GM10266 (cell line): ENCODE measurements at regions not wholly inside any gene's neighbourhood (a gene's known extent, or its start where the extent isn't known, plus 50 kb on each side); places are given as distances from the start of the nearest gene placed in this dataset.

Source experiments
- DNase-seq: peaks from one replicate; pipeline ENCODE4 v3.0.0; 2012; ENCODE audit errors: extremely low spot score
- TF ChIP-seq, protein P1 (sequence below): IDR thresholded peaks from 2 replicates; pipeline ENCODE4 v1.5.1; 2012; ENCODE audit warnings: mild to moderate bottlenecking, low read depth; ENCODE audit not compliant: control insufficient read depth, insufficient read depth; ENCODE audit errors: missing control alignments

DNA sequence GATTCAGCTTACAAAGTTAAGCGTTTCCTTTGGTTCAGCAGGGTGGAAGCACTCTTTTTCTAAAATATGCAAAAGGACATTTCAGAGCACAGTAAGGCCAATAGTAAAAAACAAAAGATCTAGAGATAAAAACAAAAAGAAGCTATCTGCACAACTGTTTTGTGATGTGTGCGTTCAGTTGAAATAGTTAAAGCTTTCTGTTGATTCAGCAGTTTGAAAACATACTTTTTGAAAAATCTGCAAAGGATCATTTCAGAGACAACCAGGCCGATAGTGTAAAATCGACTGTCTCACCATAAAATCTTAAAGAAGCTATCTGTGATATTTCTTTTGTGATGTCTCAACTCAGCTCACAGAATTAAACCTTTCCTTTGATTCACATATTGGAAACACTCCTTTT is 300.0 kb upstream of the ALG10B start:
- no peak for DNase-seq
- TF ChIP-seq, protein P1, sequence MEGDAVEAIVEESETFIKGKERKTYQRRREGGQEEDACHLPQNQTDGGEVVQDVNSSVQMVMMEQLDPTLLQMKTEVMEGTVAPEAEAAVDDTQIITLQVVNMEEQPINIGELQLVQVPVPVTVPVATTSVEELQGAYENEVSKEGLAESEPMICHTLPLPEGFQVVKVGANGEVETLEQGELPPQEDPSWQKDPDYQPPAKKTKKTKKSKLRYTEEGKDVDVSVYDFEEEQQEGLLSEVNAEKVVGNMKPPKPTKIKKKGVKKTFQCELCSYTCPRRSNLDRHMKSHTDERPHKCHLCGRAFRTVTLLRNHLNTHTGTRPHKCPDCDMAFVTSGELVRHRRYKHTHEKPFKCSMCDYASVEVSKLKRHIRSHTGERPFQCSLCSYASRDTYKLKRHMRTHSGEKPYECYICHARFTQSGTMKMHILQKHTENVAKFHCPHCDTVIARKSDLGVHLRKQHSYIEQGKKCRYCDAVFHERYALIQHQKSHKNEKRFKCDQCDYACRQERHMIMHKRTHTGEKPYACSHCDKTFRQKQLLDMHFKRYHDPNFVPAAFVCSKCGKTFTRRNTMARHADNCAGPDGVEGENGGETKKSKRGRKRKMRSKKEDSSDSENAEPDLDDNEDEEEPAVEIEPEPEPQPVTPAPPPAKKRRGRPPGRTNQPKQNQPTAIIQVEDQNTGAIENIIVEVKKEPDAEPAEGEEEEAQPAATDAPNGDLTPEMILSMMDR = no peak

DNA sequence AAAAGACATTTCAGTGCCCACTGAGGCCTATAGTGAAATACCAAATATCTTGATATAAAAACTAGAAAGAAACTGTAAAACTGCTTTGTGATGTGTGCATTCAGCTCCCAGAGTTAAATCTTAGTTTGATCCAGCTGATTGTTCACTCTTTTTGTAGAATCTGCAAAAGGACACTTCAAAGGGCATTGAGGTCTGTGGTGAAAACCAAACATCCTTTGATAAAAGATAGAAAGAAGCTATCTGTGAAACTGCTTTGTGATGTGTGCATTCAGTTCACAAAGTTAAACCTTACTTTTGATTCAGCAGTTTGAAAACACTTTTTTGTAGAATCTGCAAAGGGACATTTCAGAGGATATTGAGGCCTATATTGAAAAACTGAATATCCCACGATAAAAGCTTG is 290.7 kb upstream of the ALG10B start:
- TF ChIP-seq, protein P1 = no peak
- no peak for DNase-seq

DNA sequence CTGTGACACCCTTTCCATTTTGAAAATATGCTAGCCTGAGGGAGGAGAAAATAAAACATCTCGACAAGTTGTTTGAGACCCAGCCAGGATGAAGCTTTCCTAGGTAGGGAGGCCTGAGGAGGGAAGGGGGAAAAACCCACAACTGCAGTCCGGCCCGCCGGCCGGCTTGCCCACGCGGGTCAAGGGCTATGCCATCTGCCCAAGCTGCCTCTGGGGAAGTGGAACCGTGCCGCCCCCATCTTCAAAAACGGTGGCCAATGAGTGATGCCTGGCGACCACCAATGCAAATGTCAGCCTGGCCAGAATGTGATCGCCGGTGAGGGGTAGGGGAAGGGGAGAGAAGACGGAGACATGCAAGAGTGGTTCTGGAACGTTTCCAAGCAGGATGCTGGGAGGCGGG is 263.5 kb upstream of the ALG10B start:
- DNase-seq = no peak
- TF ChIP-seq, protein P1 = no peak

DNA sequence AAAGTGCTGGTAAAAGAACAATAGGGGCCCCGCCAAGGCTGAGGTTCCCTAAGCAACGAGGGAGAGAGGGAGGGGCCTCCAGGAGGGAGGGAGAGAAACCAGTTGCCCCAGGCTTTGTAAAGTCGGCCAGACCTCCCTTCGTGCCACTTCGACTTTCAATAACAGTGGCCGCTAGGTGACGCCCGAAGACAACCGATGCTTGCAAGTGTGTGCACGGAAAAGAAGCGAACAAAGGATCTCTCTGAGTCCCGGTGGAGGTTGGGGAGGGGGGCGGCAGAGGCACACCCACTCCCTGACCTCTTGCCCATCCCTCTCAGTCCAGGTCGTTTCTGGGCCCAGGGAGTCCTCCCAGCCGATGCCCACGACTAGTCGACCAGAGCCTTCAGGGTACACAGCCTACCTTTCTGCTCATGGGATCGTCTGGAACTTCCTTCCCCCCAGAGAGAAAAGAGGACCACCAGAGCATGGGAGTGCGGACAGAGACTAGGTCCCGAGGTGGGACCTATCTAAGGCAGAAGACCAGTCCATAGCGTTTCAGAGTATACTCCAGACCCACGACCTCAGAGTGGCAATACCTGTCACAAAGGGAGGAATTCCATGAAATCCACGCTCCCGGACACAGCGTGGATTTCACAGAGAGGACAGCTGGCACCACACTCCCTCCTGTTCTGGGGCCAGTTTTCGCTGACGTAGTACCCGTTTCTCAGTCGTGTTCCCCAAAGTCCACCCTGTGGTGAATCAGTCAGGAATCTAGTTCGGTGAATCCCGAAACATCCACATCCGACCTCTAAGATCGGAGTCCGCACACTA is 262.7 kb upstream of the ALG10B start:
- TF ChIP-seq, protein P1 = no peak
- no peak for DNase-seq

DNA sequence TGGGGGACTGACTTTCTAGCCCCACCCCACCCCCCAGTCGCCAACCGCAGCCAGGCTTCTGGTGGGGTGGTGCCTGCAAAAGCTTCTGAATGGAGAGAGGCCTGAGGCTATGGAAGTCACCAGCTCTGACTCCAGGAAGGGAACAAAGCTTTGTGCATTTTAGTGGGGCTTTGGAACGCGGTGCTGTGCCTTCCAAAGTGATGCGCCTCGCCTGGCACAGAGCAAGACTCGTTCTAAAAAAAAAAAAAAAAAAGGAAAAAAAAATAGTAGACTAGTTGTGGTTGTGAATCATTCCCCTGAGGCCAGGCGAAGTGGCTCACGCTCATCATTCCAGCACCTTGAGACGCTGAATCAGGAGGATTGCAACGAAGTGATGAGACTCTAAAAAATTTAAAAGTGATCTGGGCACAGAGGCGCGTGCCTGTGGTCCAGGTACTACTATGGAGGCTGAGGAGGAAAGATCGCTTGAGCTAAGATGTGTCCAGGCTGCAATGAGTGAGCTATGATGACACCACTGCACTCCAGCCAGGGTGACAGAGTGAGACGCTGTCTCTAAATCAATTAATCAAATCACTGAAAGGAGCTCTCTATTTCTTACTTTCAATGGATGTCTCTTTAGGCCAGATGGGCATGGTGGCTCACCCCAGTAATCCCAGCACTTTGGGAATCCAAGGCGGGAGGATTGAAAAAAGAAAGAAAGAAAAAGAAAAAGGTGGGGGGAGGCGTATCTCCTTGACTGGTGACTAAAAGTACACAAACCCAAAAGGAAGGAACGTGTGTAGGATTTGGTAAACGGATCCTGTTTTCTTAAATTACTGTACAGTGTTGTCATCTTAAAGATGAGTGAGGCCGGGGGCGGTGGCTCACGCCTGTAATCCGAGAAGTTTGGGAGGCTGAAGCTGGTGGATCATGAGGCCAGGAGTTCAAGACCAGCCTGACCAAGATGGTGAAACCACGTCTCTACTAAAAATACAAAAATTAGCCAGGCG is 259.6 kb upstream of the ALG10B start:
- DNase-seq = no peak
- TF ChIP-seq, protein P1 = no peak

DNA sequence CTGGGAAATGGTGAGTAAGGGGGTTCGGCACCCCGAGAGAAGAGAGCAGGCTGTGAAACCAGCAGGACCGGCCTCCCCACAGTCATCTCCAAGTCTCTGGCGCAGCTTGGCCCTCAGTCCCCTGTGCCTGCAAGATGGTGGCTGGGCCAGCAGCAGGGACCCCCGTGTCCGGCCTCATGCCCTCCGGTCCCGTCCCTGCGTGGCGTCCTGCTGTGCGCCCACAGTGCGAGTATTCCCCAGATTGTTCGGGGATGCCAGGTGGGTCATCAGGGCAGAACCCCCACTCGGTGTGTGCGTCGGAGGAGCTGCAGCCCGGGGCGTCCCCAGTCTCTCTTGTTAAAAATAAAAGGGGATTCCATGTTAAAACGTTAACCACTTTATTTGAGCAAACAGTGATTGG is 216.9 kb upstream of the ALG10B start:
- TF ChIP-seq, protein P1 = no peak
- no peak for DNase-seq
